ENCODE measurements at regions not wholly inside any gene's neighbourhood (a gene's known extent, or its start where the extent isn't known, plus 50 kb on each side); places are given as distances from the start of the nearest gene placed in this dataset.

DNA sequence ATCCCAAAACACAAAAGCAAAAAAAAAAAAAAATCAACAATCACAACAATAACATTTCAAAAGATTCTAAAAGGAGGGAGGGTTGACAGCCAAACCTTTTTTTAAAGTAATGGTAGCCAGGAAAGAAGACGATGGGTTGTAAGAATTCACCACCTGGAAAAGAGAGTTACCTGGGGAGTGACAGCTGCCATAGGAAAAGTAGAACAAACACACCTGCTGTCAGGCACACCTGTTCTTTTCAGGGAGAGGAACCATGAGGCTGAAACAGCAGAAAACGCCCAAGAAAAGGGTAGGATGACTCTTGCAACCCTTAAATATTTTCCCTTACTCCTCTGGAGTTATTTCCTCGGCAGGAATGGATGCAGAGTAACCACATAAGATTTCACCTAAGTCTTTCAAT lies 388.4 kb upstream of the TEX13C start:
- TF ChIP-seq POLR2AphosphoS5 (IDR thresholded peaks at IDR 0.05; ENCODE audit: low read depth, low read length) (no peak), POLR2A (IDR thresholded peaks at IDR 0.05; ENCODE audit: low read depth, low read length) (no peak), TAF1 (IDR thresholded peaks at IDR 0.05; ENCODE audit: borderline replicate concordance, low read depth, low read length) (no peak)

Measured in GM12892 (cell line).